K562 (cell line): ENCODE measurements at regions not wholly inside any gene's neighbourhood (a gene's known extent, or its start where the extent isn't known, plus 50 kb on each side); places are given as distances from the start of the nearest gene placed in this dataset.

Source experiments
- ATAC-seq: fragments of 200-7000 bp; cut with Tn5 transposase; 3 replicates; pipeline ENCODE4 v1.9.1; 2020; ENCODE audit warnings: moderate library complexity
- BruUV-seq: library from RNA; stranded (reverse); fragments of 400-500 nt; replicated peaks from 2 replicates; lab custom pipeline; 2021; lab: Mats Ljungman, UMichigan
- CTCF ChIA-PET: fragments of 300-600 bp; formaldehyde crosslinking; extraction: SDS; loops from one replicate; lab custom pipeline; 2021; ENCODE audit warnings: low intra/inter-chr PET ratio; lab: Yijun Ruan, JAX
- POLR2A ChIA-PET: fragments of 300-600, 350-650 bp; sonication (Branson Sonifier 250); formaldehyde crosslinking; extraction: SDS; loops from one replicate; lab custom pipeline; 2021; ENCODE audit warnings: antibody characterized with exemption, inconsistent platforms; lab: Yijun Ruan, JAX
- DNase-seq, 4 experiments: peaks; one replicate each; pipeline versions ENCODE4 v3.0.0 to v3.0.0-alpha.2; 2011 to 2018; ENCODE audit warnings: low spot score in 3 of 4, mixed read lengths in 3 of 4; ENCODE audit errors: extremely low read depth in 1 of 4
- FAIRE-seq: peaks from 2 replicates; lab custom pipeline; 2011; peaks lifted over from hg19 to GRCh38; lab: Jason Lieb, UNC
- H2AFZ ChIP-seq: 2 replicates; pipeline ENCODE4 v1.6.0; 2011; ENCODE audit warnings: low read depth, low read length, control low read depth, inconsistent platforms
- H3K27ac ChIP-seq: fragments of 200-600 bp; 3 replicates; pipeline ENCODE4 v1.8.0; 2011; ENCODE audit warnings: low read depth, mild to moderate bottlenecking, control low read depth, inconsistent platforms, low read length, moderate library complexity, mixed read lengths; ENCODE audit errors: extremely low read depth
- H3K27me3 ChIP-seq, 2 experiments: fragments of 300-600 bp in 1 of 2; 2 replicates in 1 of 2; 3 replicates in 1 of 2; pipeline versions ENCODE4 v1.6.0 to v1.8.0; 2011; ENCODE audit warnings: inconsistent platforms in 2 of 2, low read length in 2 of 2, mild to moderate bottlenecking in 1 of 2, mixed read lengths in 1 of 2, moderate library complexity in 1 of 2; ENCODE audit not compliant: control insufficient read depth in 2 of 2, insufficient read depth in 2 of 2
- H3K36me3 ChIP-seq: fragments of 300-600 bp; 3 replicates; pipeline ENCODE4 v1.8.0; 2011; ENCODE audit warnings: mild to moderate bottlenecking, low read length, inconsistent platforms; ENCODE audit not compliant: control insufficient read depth, insufficient read depth
- H3K4me1 ChIP-seq, 2 experiments: fragments of 200-600 bp in 1 of 2; replicated peaks in 1 of 2; 2 replicates in 1 of 2; 3 replicates in 1 of 2; pipeline versions ENCODE4 v1.5.1 to v1.8.0; 2011; ENCODE audit warnings: inconsistent platforms in 2 of 2, low read length in 2 of 2, mild to moderate bottlenecking in 1 of 2, mixed read lengths in 1 of 2, moderate library complexity in 1 of 2; ENCODE audit not compliant: control insufficient read depth in 2 of 2, insufficient read depth in 2 of 2
- H3K4me2 ChIP-seq: 2 replicates; pipeline ENCODE4 v1.6.1; 2011; ENCODE audit warnings: low read length, control low read depth, inconsistent platforms, mixed read lengths; ENCODE audit not compliant: insufficient read depth
- H3K4me3 ChIP-seq: fragments of 200-600 bp; sonication (generic), shearing (Covaris generic); 2 replicates; pipeline ENCODE4 v1.5.1; 2016; ENCODE audit warnings: control low read depth, inconsistent platforms
- H3K79me2 ChIP-seq: fragments of 200-600 bp; 3 replicates; pipeline ENCODE4 v1.8.0; 2011; ENCODE audit warnings: low read length, inconsistent platforms; ENCODE audit not compliant: control insufficient read depth, insufficient read depth
- H3K9ac ChIP-seq, 2 experiments: 2 replicates each; pipeline versions ENCODE4 v1.6.0 to v1.6.1; 2011; ENCODE audit warnings: low read depth in 2 of 2, low read length in 2 of 2, control low read depth in 1 of 2, inconsistent platforms in 1 of 2, mild to moderate bottlenecking in 1 of 2, mixed read lengths in 1 of 2; ENCODE audit not compliant: insufficient read depth in 1 of 2
- H3K9me1 ChIP-seq: one replicate; pipeline ENCODE4 v1.6.0; 2011; ENCODE audit warnings: inconsistent platforms, mild to moderate bottlenecking, low read length, moderate library complexity; ENCODE audit not compliant: control insufficient read depth, insufficient read depth
- H3K9me3 ChIP-seq: replicated peaks from 2 replicates; pipeline ENCODE4 v1.5.1; 2011; ENCODE audit warnings: low read depth, low read length, inconsistent platforms; ENCODE audit not compliant: control insufficient read depth, insufficient read depth
- H4K20me1 ChIP-seq: replicated peaks from 2 replicates; pipeline ENCODE4 v1.6.1; 2011; ENCODE audit warnings: low read length, inconsistent platforms, mixed read lengths; ENCODE audit not compliant: control insufficient read depth, insufficient read depth
- DLX4 ChIP-seq: fragments of 250-450 bp; sonication (Bioruptor Pico); IDR thresholded peaks from 2 replicates; pipeline ENCODE4 v1.6.1; 2021; ENCODE audit warnings: mild to moderate bottlenecking
- DMBX1 ChIP-seq: fragments of 250-450 bp; sonication (Bioruptor Pico); IDR thresholded peaks from 2 replicates; pipeline ENCODE4 v1.8.0; 2022; ENCODE audit warnings: inconsistent platforms, mild to moderate bottlenecking, moderate library complexity, borderline replicate concordance
- E2F5 ChIP-seq: sonication (generic); formaldehyde crosslinking; IDR thresholded peaks from 2 replicates; pipeline ENCODE4 v1.8.0; 2022; ENCODE audit warnings: mild to moderate bottlenecking, missing genetic modification reagents
- GATA2 ChIP-seq: sonication (generic); formaldehyde crosslinking; IDR thresholded peaks from 2 replicates; pipeline ENCODE4 v1.4.0; 2020; ENCODE audit warnings: mild to moderate bottlenecking, missing genetic modification reagents
- HMG20A ChIP-seq: fragments of 450-650 bp; formaldehyde crosslinking; conservative IDR thresholded peaks from 2 replicates; pipeline ENCODE4 v1.4.0; 2020; ENCODE audit warnings: mild to moderate bottlenecking, mixed read lengths
- HMG20B ChIP-seq: fragments of 250-450 bp; sonication (Bioruptor Pico); IDR thresholded peaks from 2 replicates; pipeline ENCODE4 v1.5.0; 2021; ENCODE audit warnings: mild to moderate bottlenecking
- KDM2B ChIP-seq: fragments of 250-450 bp; sonication (Bioruptor Pico); IDR thresholded peaks from 2 replicates; pipeline ENCODE4 v1.8.0; 2021; ENCODE audit warnings: mild to moderate bottlenecking, moderate library complexity
- MCM3 ChIP-seq: fragments of 450-650 bp; IDR thresholded peaks from 2 replicates; pipeline ENCODE4 v1.6.1; 2016
- PRPF4 ChIP-seq: fragments of 200-400 bp; formaldehyde crosslinking; IDR thresholded peaks from one replicate; pipeline ENCODE4 v1.6.1; 2017; ENCODE audit warnings: low read length, low read depth, mild to moderate bottlenecking; ENCODE audit not compliant: insufficient read depth, poor library complexity, severe bottlenecking
- PTBP1 ChIP-seq: fragments of 200-400 bp; formaldehyde crosslinking; IDR thresholded peaks from 2 replicates; pipeline ENCODE4 v1.6.1; 2017; ENCODE audit warnings: low read depth, low read length
- PTTG1 ChIP-seq: fragments of 450-650 bp; IDR thresholded peaks from 2 replicates; pipeline ENCODE4 v1.6.1; 2016; ENCODE audit warnings: low read depth, mild to moderate bottlenecking, missing genetic modification characterization, missing compliant biosample characterization
- SMAD2 ChIP-seq: fragments of 150-350 bp; IDR thresholded peaks from 2 replicates; pipeline ENCODE4 v1.6.1; 2014; ENCODE audit warnings: low read depth, mild to moderate bottlenecking, low read length
- SMARCE1 ChIP-seq: fragments of 450-650 bp; IDR thresholded peaks from 2 replicates; pipeline ENCODE4 v1.7.1; 2016; ENCODE audit warnings: mild to moderate bottlenecking
- SNRNP70 ChIP-seq: fragments of 200-400 bp; formaldehyde crosslinking; optimal IDR thresholded peaks from 2 replicates; pipeline ENCODE3; 2017; ENCODE audit warnings: low read depth, low read length
- TEAD1 ChIP-seq, 2 experiments: fragments of 450-650 bp in 1 of 2; sonication (generic) in 1 of 2; formaldehyde crosslinking; IDR thresholded peaks; 2 replicates each; pipeline versions ENCODE4 v1.4.0 to v1.8.0; 2020 to 2022; ENCODE audit warnings: mild to moderate bottlenecking in 2 of 2, missing genetic modification reagents in 1 of 2
- TEAD2 ChIP-seq: fragments of 450-650 bp; IDR thresholded peaks from 2 replicates; pipeline ENCODE4 v1.6.1; 2016; ENCODE audit warnings: missing genetic modification characterization, control low read depth, missing compliant biosample characterization
- TFAM ChIP-seq: fragments of 250-450 bp; sonication (Bioruptor Pico); conservative IDR thresholded peaks from 2 replicates; pipeline ENCODE4 v1.5.0; 2021; ENCODE audit warnings: mild to moderate bottlenecking, moderate library complexity
- ZBTB17 ChIP-seq: fragments of 450-650 bp; formaldehyde crosslinking; IDR thresholded peaks from 2 replicates; pipeline ENCODE4 v1.4.0; 2020; ENCODE audit warnings: mild to moderate bottlenecking
- ZFP30 ChIP-seq: fragments of 250-450 bp; sonication (Bioruptor Pico); IDR thresholded peaks from 2 replicates; pipeline ENCODE4 v1.8.0; 2022; ENCODE audit warnings: moderate library complexity, mild to moderate bottlenecking, inconsistent platforms, borderline replicate concordance
- ZFP36 ChIP-seq: fragments of 150-350 bp; IDR thresholded peaks from 2 replicates; pipeline ENCODE4 v1.6.1; 2018; ENCODE audit warnings: low read length, low read depth; ENCODE audit not compliant: partially characterized antibody
- ZNF12 ChIP-seq: sonication (generic); formaldehyde crosslinking; IDR thresholded peaks from 2 replicates; pipeline ENCODE4 v1.4.0; 2020; ENCODE audit warnings: mild to moderate bottlenecking, missing genetic modification reagents
- ZNF764 ChIP-seq: fragments of 250-450 bp; sonication (Bioruptor Pico); IDR thresholded peaks from 2 replicates; pipeline ENCODE4 v1.4.0; 2020; ENCODE audit warnings: low read depth, mild to moderate bottlenecking, moderate library complexity
- WGBS: fragments of 100-300 bp; shearing (Covaris generic); methylation state at CpG from one replicate; pipeline ENCODE4 v1.1.6; 2016; ENCODE audit warnings: low coverage, mixed read lengths; ENCODE audit not compliant: insufficient coverage; ENCODE audit errors: missing lambda C conversion rate; 5-methylcytosine and 5-hydroxymethylcytosine counted together
- in situ Hi-C: fragments of 300-500 bp; cut with MboI; formaldehyde crosslinking; loops from 4 replicates; pipeline ENCODE4 v1.15.0; 2018; ENCODE audit warnings: inconsistent platforms, mixed read lengths
- intact Hi-C: fragments of 100-400 bp; cut with micrococcal nuclease; formaldehyde crosslinking; loops from 2 replicates; pipeline ENCODE4 v1.14.2; 2022

- TF ChIP-seq E2F5 (CRISPR knock-in tag): no peak
- peak; percentile 74; the same call in 1 of the 2 replicates for TF ChIP-seq ZBTB17 (CRISPR knock-in tag)
These were observed 96.3 kb upstream of the NEDD9 start (continued) for GRCh38 chr6:11328613-11329247.

GRCh38 chr6:11327961-11328360 lies 95.5 kb upstream of the NEDD9 start:
- H3K9me3 ChIP-seq: no peaks in the 10 kb centered on the region
- TF ChIP-seq TEAD1 (CRISPR knock-in tag; IDR thresholded peaks at IDR 0.05) (no peak), ZNF764 (CRISPR knock-in tag) (no peak), PRPF4 (no peak), TEAD2 (tag) (no peak), MCM3 (no peak), ZNF12 (CRISPR knock-in tag) (no peak), PTTG1 (tag) (no peak), KDM2B (CRISPR knock-in tag) (no peak), SMARCE1 (no peak), DLX4 (CRISPR knock-in tag) (no peak), ZFP36 (no peak), ZFP30 (CRISPR knock-in tag) (no peak), TFAM (CRISPR knock-in tag) (no peak), HMG20B (no peak), HMG20A (CRISPR knock-in tag) (no peak), PTBP1 (no peak), SNRNP70 (no peak), DMBX1 (CRISPR knock-in tag) (no peak), SMAD2 (no peak), GATA2 (CRISPR knock-in tag) (no peak)
- CTCF ChIA-PET: no interaction called here
- FAIRE-seq (no peak), ATAC-seq (no peak), DNase-seq (no peak)
- intact Hi-C loops: no loop called here
- in situ Hi-C loops: no loop called here
- POLR2A ChIA-PET: no interaction called here
- WGBS: 0% methylated on average over 3 of the region's 3 CpGs
- H2AFZ ChIP-seq: no peak overlapping the region
- H3K9ac ChIP-seq: no peak overlapping the region
- H3K79me2 ChIP-seq: no peaks in the 10 kb centered on the region
- H3K36me3 ChIP-seq: no peaks in the 10 kb centered on the region
- BruUV-seq: no TSS peak
- peaks cover 0 to 31% of the 10 kb centered on the region in 2 experiments; a peak in 2 of 5 replicates for H3K27me3 ChIP-seq
- H3K4me3 ChIP-seq: no peak overlapping the region
- H3K27ac ChIP-seq: no peak overlapping the region
- H3K4me2 ChIP-seq: no peak overlapping the region
- no peaks in the 10 kb centered on the region for H3K4me1 ChIP-seq
- H4K20me1 ChIP-seq: no peaks in the 10 kb centered on the region
- no peaks in the 10 kb centered on the region for H3K9me1 ChIP-seq
